ENCODE measurements at regions not wholly inside any gene's neighbourhood (a gene's known extent, or its start where the extent isn't known, plus 50 kb on each side); places are given as distances from the start of the nearest gene placed in this dataset.
"Not testable (repeated sequence)": the region's sequence is repeated elsewhere in the genome, so short reads cannot be mapped to it uniquely, and the experiment has no call there.

- no peak overlapping the region for H3K27ac ChIP-seq (ENCODE audit: low read depth, low read length)
- no peak overlapping the region for H3K4me3 ChIP-seq (ENCODE audit: low read length in 3 of 3)
- H3K9me3 ChIP-seq (ENCODE audit: control insufficient read depth in 3 of 3, low read length in 3 of 3): no peaks in the 10 kb centered on the region
- H3K36me3 ChIP-seq (ENCODE audit: control insufficient read depth in 3 of 3, insufficient read depth in 3 of 3, low read length in 3 of 3): no peaks in the 10 kb centered on the region
- no peak overlapping the region for H3K9ac ChIP-seq (ENCODE audit: low read depth in 1 of 3, low read length in 3 of 3)
- no peaks in the 10 kb centered on the region for H3K27me3 ChIP-seq (ENCODE audit: control insufficient read depth in 3 of 3, insufficient read depth in 3 of 3, low read length in 3 of 3)
- peaks cover 0 to 5% (median 0%) of the 10 kb centered on the region in 3 donors for H3K4me1 ChIP-seq (ENCODE audit: control insufficient read depth in 3 of 3, insufficient read depth in 3 of 3, low read length in 3 of 3)
Observed at GRCh38 chr6:14771016-14771415, 474.9 kb upstream of the JARID2 start.

- Histone ChIP-seq H3K4me1 (ENCODE audit: control insufficient read depth in 3 of 3, insufficient read depth in 3 of 3, low read length in 3 of 3) (peaks cover 0 to 5% (median 0%) of the 10 kb centered on the region in 3 donors), H3K9ac (ENCODE audit: low read depth in 1 of 3, low read length in 3 of 3) (no peak overlapping the region), H3K4me3 (ENCODE audit: low read length in 3 of 3) (no peak overlapping the region), H3K36me3 (ENCODE audit: control insufficient read depth in 3 of 3, insufficient read depth in 3 of 3, low read length in 3 of 3) (no peaks in the 10 kb centered on the region), H3K27me3 (ENCODE audit: control insufficient read depth in 3 of 3, insufficient read depth in 3 of 3, low read length in 3 of 3) (no peaks in the 10 kb centered on the region), H3K9me3 (ENCODE audit: control insufficient read depth in 3 of 3, low read length in 3 of 3) (no peaks in the 10 kb centered on the region), H3K27ac (ENCODE audit: low read depth, low read length) (no peak overlapping the region)
Observed at GRCh38 chr6:14772188-14772587, 473.7 kb upstream of the JARID2 start.

GRCh38 chr6:14775528-14775927, 470.3 kb upstream of the JARID2 start:
- Histone ChIP-seq H3K27ac (ENCODE audit: low read depth, low read length) (no peak overlapping the region), H3K9me3 (ENCODE audit: control insufficient read depth in 3 of 3, low read length in 3 of 3) (no peaks in the 10 kb centered on the region), H3K9ac (ENCODE audit: low read depth in 1 of 3, low read length in 3 of 3) (no peak overlapping the region), H3K4me1 (ENCODE audit: control insufficient read depth in 3 of 3, insufficient read depth in 3 of 3, low read length in 3 of 3) (no peaks in the 10 kb centered on the region), H3K27me3 (ENCODE audit: control insufficient read depth in 3 of 3, insufficient read depth in 3 of 3, low read length in 3 of 3) (no peaks in the 10 kb centered on the region), H3K36me3 (ENCODE audit: control insufficient read depth in 3 of 3, insufficient read depth in 3 of 3, low read length in 3 of 3) (no peaks in the 10 kb centered on the region), H3K4me3 (ENCODE audit: low read length in 3 of 3) (no peak overlapping the region)

- Histone ChIP-seq H3K36me3 (ENCODE audit: control insufficient read depth in 3 of 3, insufficient read depth in 3 of 3, low read length in 3 of 3) (no peaks in the 10 kb centered on the region), H3K27me3 (ENCODE audit: control insufficient read depth in 3 of 3, insufficient read depth in 3 of 3, low read length in 3 of 3) (no peaks in the 10 kb centered on the region), H3K27ac (ENCODE audit: low read depth, low read length) (no peak overlapping the region), H3K9ac (ENCODE audit: low read depth in 1 of 3, low read length in 3 of 3) (no peak overlapping the region), H3K9me3 (ENCODE audit: control insufficient read depth in 3 of 3, low read length in 3 of 3) (no peaks in the 10 kb centered on the region), H3K4me3 (ENCODE audit: low read length in 3 of 3) (no peak overlapping the region), H3K4me1 (ENCODE audit: control insufficient read depth in 3 of 3, insufficient read depth in 3 of 3, low read length in 3 of 3) (no peaks in the 10 kb centered on the region)
Observed at GRCh38 chr6:14776307-14776706, 469.6 kb upstream of the JARID2 start.

GRCh38 chr6:14781772-14782525, 463.9 kb upstream of the JARID2 start:
- Histone ChIP-seq H3K4me1 (ENCODE audit: control insufficient read depth in 3 of 3, insufficient read depth in 3 of 3, low read length in 3 of 3) (no peaks in the 10 kb centered on the region), H3K4me3 (ENCODE audit: low read length in 3 of 3) (no peak overlapping the region), H3K27me3 (ENCODE audit: control insufficient read depth in 3 of 3, insufficient read depth in 3 of 3, low read length in 3 of 3) (no peaks in the 10 kb centered on the region), H3K9ac (ENCODE audit: low read depth in 1 of 3, low read length in 3 of 3) (no peak overlapping the region), H3K27ac (ENCODE audit: low read depth, low read length) (no peak overlapping the region), H3K9me3 (ENCODE audit: control insufficient read depth in 3 of 3, low read length in 3 of 3) (no peaks in the 10 kb centered on the region), H3K36me3 (ENCODE audit: control insufficient read depth in 3 of 3, insufficient read depth in 3 of 3, low read length in 3 of 3) (no peaks in the 10 kb centered on the region)

GRCh38 chr6:14782921-14783464, 462.9 kb upstream of the JARID2 start:
- not testable (repeated sequence) for H3K9ac ChIP-seq (ENCODE audit: low read depth in 1 of 3, low read length in 3 of 3); H3K36me3 ChIP-seq (ENCODE audit: control insufficient read depth in 3 of 3, insufficient read depth in 3 of 3, low read length in 3 of 3); H3K9me3 ChIP-seq (ENCODE audit: control insufficient read depth in 3 of 3, low read length in 3 of 3); H3K27me3 ChIP-seq (ENCODE audit: control insufficient read depth in 3 of 3, insufficient read depth in 3 of 3, low read length in 3 of 3); H3K27ac ChIP-seq (ENCODE audit: low read depth, low read length); H3K4me1 ChIP-seq (ENCODE audit: control insufficient read depth in 3 of 3, insufficient read depth in 3 of 3, low read length in 3 of 3); H3K4me3 ChIP-seq (ENCODE audit: low read length in 3 of 3)

GRCh38 chr6:14783594-14783993, 462.3 kb upstream of the JARID2 start:
- no peak overlapping the region for H3K4me3 ChIP-seq (ENCODE audit: low read length in 3 of 3)
- H3K9ac ChIP-seq (ENCODE audit: low read depth in 1 of 3, low read length in 3 of 3): no peak overlapping the region
- H3K27ac ChIP-seq (ENCODE audit: low read depth, low read length): no peak overlapping the region
- no peaks in the 10 kb centered on the region for H3K4me1 ChIP-seq (ENCODE audit: control insufficient read depth in 3 of 3, insufficient read depth in 3 of 3, low read length in 3 of 3)
- no peaks in the 10 kb centered on the region for H3K9me3 ChIP-seq (ENCODE audit: control insufficient read depth in 3 of 3, low read length in 3 of 3)
- H3K36me3 ChIP-seq (ENCODE audit: control insufficient read depth in 3 of 3, insufficient read depth in 3 of 3, low read length in 3 of 3): no peaks in the 10 kb centered on the region
- no peaks in the 10 kb centered on the region for H3K27me3 ChIP-seq (ENCODE audit: control insufficient read depth in 3 of 3, insufficient read depth in 3 of 3, low read length in 3 of 3)

GRCh38 chr6:14784596-14785492, 461.0 kb upstream of the JARID2 start:
- no peaks in the 10 kb centered on the region for H3K36me3 ChIP-seq (ENCODE audit: control insufficient read depth in 3 of 3, insufficient read depth in 3 of 3, low read length in 3 of 3)
- H3K9ac ChIP-seq (ENCODE audit: low read depth in 1 of 3, low read length in 3 of 3): no peak overlapping the region
- H3K9me3 ChIP-seq (ENCODE audit: control insufficient read depth in 3 of 3, low read length in 3 of 3): no peaks in the 10 kb centered on the region
- H3K4me1 ChIP-seq (ENCODE audit: control insufficient read depth in 3 of 3, insufficient read depth in 3 of 3, low read length in 3 of 3): no peaks in the 10 kb centered on the region
- no peak overlapping the region for H3K4me3 ChIP-seq (ENCODE audit: low read length in 3 of 3)
- no peak overlapping the region for H3K27ac ChIP-seq (ENCODE audit: low read depth, low read length)
- no peaks in the 10 kb centered on the region for H3K27me3 ChIP-seq (ENCODE audit: control insufficient read depth in 3 of 3, insufficient read depth in 3 of 3, low read length in 3 of 3)

- H3K9ac ChIP-seq (ENCODE audit: low read depth in 1 of 3, low read length in 3 of 3): no peak overlapping the region
- no peak overlapping the region for H3K4me3 ChIP-seq (ENCODE audit: low read length in 3 of 3)
- no peaks in the 10 kb centered on the region for H3K27me3 ChIP-seq (ENCODE audit: control insufficient read depth in 3 of 3, insufficient read depth in 3 of 3, low read length in 3 of 3)
- no peaks in the 10 kb centered on the region for H3K36me3 ChIP-seq (ENCODE audit: control insufficient read depth in 3 of 3, insufficient read depth in 3 of 3, low read length in 3 of 3)
- H3K9me3 ChIP-seq (ENCODE audit: control insufficient read depth in 3 of 3, low read length in 3 of 3): no peaks in the 10 kb centered on the region
- no peak overlapping the region for H3K27ac ChIP-seq (ENCODE audit: low read depth, low read length)
- no peaks in the 10 kb centered on the region for H3K4me1 ChIP-seq (ENCODE audit: control insufficient read depth in 3 of 3, insufficient read depth in 3 of 3, low read length in 3 of 3)
Observed at GRCh38 chr6:14785493-14785790, 460.4 kb upstream of the JARID2 start.

GRCh38 chr6:14786008-14786407, 459.9 kb upstream of the JARID2 start:
- no peak overlapping the region for H3K4me3 ChIP-seq (ENCODE audit: low read length in 3 of 3)
- no peak overlapping the region for H3K9ac ChIP-seq (ENCODE audit: low read depth in 1 of 3, low read length in 3 of 3)
- no peaks in the 10 kb centered on the region for H3K4me1 ChIP-seq (ENCODE audit: control insufficient read depth in 3 of 3, insufficient read depth in 3 of 3, low read length in 3 of 3)
- H3K27me3 ChIP-seq (ENCODE audit: control insufficient read depth in 3 of 3, insufficient read depth in 3 of 3, low read length in 3 of 3): no peaks in the 10 kb centered on the region
- no peak overlapping the region for H3K27ac ChIP-seq (ENCODE audit: low read depth, low read length)
- H3K9me3 ChIP-seq (ENCODE audit: control insufficient read depth in 3 of 3, low read length in 3 of 3): no peaks in the 10 kb centered on the region
- no peaks in the 10 kb centered on the region for H3K36me3 ChIP-seq (ENCODE audit: control insufficient read depth in 3 of 3, insufficient read depth in 3 of 3, low read length in 3 of 3)
